ENCODE measurements at regions not wholly inside any gene's neighbourhood (a gene's known extent, or its start where the extent isn't known, plus 50 kb on each side); places are given as distances from the start of the nearest gene placed in this dataset.

- TF ChIP-seq NFIC (IDR thresholded peaks at IDR 0.05) (no peak), TEAD4 (IDR thresholded peaks at IDR 0.05) (no peak), YY1 (IDR thresholded peaks at IDR 0.05; ENCODE audit: low read depth) (no peak), EP300 (IDR thresholded peaks at IDR 0.05; ENCODE audit: borderline replicate concordance) (no peak), CREB1 (IDR thresholded peaks at IDR 0.05; ENCODE audit: low read depth) (no peak), RAD21 (IDR thresholded peaks at IDR 0.05; ENCODE audit: low read depth) (no peak), EGR1 (IDR thresholded peaks at IDR 0.05) (no peak), TCF12 (IDR thresholded peaks at IDR 0.05; ENCODE audit: low read depth) (no peak), ZBTB7A (IDR thresholded peaks at IDR 0.05; ENCODE audit: low read depth) (no peak), FOXM1 (IDR thresholded peaks at IDR 0.05; ENCODE audit: borderline replicate concordance, low read depth) (no peak), USF1 (IDR thresholded peaks at IDR 0.05) (no peak), TAF1 (IDR thresholded peaks at IDR 0.05; ENCODE audit: low read depth) (no peak), MAX (IDR thresholded peaks at IDR 0.05) (no peak), CEBPB (IDR thresholded peaks at IDR 0.05) (no peak)
- TF ChIP-seq, protein P1, sequence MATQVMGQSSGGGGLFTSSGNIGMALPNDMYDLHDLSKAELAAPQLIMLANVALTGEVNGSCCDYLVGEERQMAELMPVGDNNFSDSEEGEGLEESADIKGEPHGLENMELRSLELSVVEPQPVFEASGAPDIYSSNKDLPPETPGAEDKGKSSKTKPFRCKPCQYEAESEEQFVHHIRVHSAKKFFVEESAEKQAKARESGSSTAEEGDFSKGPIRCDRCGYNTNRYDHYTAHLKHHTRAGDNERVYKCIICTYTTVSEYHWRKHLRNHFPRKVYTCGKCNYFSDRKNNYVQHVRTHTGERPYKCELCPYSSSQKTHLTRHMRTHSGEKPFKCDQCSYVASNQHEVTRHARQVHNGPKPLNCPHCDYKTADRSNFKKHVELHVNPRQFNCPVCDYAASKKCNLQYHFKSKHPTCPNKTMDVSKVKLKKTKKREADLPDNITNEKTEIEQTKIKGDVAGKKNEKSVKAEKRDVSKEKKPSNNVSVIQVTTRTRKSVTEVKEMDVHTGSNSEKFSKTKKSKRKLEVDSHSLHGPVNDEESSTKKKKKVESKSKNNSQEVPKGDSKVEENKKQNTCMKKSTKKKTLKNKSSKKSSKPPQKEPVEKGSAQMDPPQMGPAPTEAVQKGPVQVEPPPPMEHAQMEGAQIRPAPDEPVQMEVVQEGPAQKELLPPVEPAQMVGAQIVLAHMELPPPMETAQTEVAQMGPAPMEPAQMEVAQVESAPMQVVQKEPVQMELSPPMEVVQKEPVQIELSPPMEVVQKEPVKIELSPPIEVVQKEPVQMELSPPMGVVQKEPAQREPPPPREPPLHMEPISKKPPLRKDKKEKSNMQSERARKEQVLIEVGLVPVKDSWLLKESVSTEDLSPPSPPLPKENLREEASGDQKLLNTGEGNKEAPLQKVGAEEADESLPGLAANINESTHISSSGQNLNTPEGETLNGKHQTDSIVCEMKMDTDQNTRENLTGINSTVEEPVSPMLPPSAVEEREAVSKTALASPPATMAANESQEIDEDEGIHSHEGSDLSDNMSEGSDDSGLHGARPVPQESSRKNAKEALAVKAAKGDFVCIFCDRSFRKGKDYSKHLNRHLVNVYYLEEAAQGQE (IDR thresholded peaks at IDR 0.05; ENCODE audit: low read depth) = no peak
Observed at GRCh38 chr16:7888411-7888810, 555.8 kb downstream of the RBFOX1 start.

DNA sequence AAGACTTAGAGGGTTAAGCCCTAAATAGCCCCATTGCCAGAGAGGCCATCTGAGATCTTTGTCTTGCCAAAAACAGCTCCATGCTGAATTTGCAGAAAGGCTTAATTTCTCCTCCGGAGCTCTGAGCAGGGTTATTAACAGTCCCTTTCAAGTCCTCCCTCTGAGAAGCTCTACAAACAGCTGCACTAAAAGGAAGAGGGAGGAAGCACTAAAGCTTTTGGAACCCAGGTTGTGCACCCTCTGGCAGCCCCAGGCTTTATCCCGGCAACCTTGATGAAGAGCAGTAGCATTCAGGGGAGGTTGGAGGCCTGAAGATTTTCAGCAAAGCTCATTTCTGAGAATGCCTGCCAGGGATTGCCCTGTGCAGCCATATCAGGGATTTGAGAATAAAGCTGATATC, 554.7 kb downstream of the RBFOX1 start:
- no peak for TF ChIP-seq NFIC (IDR thresholded peaks at IDR 0.05)
- TF ChIP-seq TAF1 (IDR thresholded peaks at IDR 0.05; ENCODE audit: low read depth) = no peak
- no peak for TF ChIP-seq USF1 (IDR thresholded peaks at IDR 0.05)
- no peak for TF ChIP-seq RAD21 (IDR thresholded peaks at IDR 0.05; ENCODE audit: low read depth)
- TF ChIP-seq CREB1 (IDR thresholded peaks at IDR 0.05; ENCODE audit: low read depth) = no peak
- TF ChIP-seq, protein P1 (IDR thresholded peaks at IDR 0.05; ENCODE audit: low read depth) = no peak
- TF ChIP-seq TEAD4 (IDR thresholded peaks at IDR 0.05) = no peak
- TF ChIP-seq TCF12 (IDR thresholded peaks at IDR 0.05; ENCODE audit: low read depth) = no peak
- no peak for TF ChIP-seq ZBTB7A (IDR thresholded peaks at IDR 0.05; ENCODE audit: low read depth)
- no peak for TF ChIP-seq MAX (IDR thresholded peaks at IDR 0.05)
- TF ChIP-seq FOXM1 (IDR thresholded peaks at IDR 0.05; ENCODE audit: borderline replicate concordance, low read depth) = no peak
- TF ChIP-seq EGR1 (IDR thresholded peaks at IDR 0.05) = no peak

DNA sequence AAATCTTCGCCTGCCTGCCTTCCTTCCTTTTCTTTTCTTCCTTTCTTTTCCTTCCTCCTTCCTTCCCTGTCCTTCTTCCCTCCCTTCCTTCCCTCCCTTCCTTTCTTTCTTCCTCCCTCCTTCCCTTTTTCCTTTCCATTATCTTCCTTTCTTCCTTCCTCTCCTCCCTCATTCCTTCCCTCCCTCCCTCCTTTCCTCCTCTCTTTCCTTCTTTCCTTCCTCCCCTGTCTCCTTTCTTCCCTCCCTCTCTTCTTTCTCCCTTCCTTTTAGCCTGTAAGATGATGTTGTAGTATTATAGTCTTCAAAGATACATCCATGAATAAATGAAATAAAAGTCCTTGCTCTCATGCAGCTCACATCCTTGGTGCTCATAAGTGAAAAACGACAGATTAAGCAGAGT, 539.3 kb downstream of the RBFOX1 start:
- TF ChIP-seq CREB1 (IDR thresholded peaks at IDR 0.05; ENCODE audit: low read depth) (no peak), ZBTB7A (IDR thresholded peaks at IDR 0.05; ENCODE audit: low read depth) (no peak), EGR1 (IDR thresholded peaks at IDR 0.05) (no peak), CEBPB (IDR thresholded peaks at IDR 0.05) (no peak), RAD21 (IDR thresholded peaks at IDR 0.05; ENCODE audit: low read depth) (no peak), YY1 (IDR thresholded peaks at IDR 0.05; ENCODE audit: low read depth) (no peak), MAX (IDR thresholded peaks at IDR 0.05) (no peak), FOXM1 (IDR thresholded peaks at IDR 0.05; ENCODE audit: borderline replicate concordance, low read depth) (no peak), TEAD4 (IDR thresholded peaks at IDR 0.05) (no peak), EP300 (IDR thresholded peaks at IDR 0.05; ENCODE audit: borderline replicate concordance) (no peak), USF1 (IDR thresholded peaks at IDR 0.05) (no peak), TCF12 (IDR thresholded peaks at IDR 0.05; ENCODE audit: low read depth) (no peak), TAF1 (IDR thresholded peaks at IDR 0.05; ENCODE audit: low read depth) (no peak), NFIC (IDR thresholded peaks at IDR 0.05) (no peak)
- TF ChIP-seq, protein P1 (IDR thresholded peaks at IDR 0.05; ENCODE audit: low read depth) = no peak

- TF ChIP-seq MAX (IDR thresholded peaks at IDR 0.05) (no peak), TEAD4 (IDR thresholded peaks at IDR 0.05) (no peak), YY1 (IDR thresholded peaks at IDR 0.05; ENCODE audit: low read depth) (no peak), NFIC (IDR thresholded peaks at IDR 0.05) (no peak), CEBPB (IDR thresholded peaks at IDR 0.05) (no peak), TCF12 (IDR thresholded peaks at IDR 0.05; ENCODE audit: low read depth) (no peak), TAF1 (IDR thresholded peaks at IDR 0.05; ENCODE audit: low read depth) (no peak)
Observed at GRCh38 chr16:7871371-7871770, 538.7 kb downstream of the RBFOX1 start.

All from Ishikawa (cell line).